HS-5 (cell line): ENCODE measurements at regions not wholly inside any gene's neighbourhood (a gene's known extent, or its start where the extent isn't known, plus 50 kb on each side); places are given as distances from the start of the nearest gene placed in this dataset.
"Not testable (repeated sequence)": the region's sequence is repeated elsewhere in the genome, so short reads cannot be mapped to it uniquely, and the experiment has no call there.

Experiments
- DNase-seq: peaks from one replicate; pipeline ENCODE4 v3.0.0-alpha.2; 2012; ENCODE audit warnings: low read depth

DNA sequence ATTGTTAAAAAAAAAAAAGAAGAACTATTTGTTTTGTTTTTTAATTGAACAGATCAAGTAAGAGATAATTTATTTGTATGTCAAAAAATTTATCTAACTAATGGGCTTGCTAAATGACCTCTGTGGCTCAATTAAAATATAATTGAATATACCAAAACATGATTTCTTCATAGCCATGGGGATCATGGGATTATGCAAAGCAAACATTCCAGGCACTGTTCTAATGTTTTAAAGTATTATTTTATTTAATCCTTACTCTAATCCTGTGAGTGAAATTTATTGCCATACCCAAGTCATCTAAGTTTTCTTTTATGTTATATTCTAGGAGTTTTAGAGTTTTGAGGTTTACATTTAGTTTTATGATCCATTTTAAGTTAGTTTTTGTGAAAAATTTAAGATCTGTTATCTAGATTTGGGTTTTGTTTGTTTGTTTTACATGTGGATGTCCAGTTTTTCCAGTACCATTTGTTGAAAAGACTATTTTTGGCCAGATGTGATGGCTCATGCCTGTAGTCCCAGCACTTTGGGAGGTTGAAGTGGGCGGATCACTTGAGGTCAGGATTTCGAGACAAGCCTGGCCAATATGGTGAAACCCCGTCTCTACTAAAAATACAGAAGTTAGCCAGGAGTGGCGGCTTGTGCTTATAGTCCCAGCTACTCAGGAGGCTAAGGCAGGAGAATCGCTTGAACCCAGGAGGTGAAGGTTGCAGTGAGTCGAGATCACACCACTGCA, 52.3 kb upstream of the CNOT10 start:
- DNase-seq, result no peak

DNA sequence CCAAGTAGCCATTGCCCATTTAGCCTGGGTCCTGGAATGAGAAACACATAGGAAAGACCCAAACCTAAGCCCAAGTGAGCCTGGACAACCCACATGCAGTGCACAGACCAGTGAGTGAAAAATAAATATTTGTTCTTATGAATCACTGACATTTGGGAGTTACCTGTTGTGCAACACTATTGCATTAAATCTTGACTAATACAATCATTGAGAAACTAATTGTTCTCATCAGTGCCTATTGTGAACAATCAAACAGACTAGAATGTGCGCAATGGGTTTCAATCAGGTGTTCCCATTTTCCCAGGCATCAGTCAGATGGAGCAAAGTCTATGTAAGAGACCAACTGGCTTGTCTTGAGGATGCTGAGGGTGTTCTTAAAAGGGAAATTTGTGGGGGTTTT, 54.7 kb upstream of the CNOT10 start:
- DNase-seq, result peak; percentile 2

DNA sequence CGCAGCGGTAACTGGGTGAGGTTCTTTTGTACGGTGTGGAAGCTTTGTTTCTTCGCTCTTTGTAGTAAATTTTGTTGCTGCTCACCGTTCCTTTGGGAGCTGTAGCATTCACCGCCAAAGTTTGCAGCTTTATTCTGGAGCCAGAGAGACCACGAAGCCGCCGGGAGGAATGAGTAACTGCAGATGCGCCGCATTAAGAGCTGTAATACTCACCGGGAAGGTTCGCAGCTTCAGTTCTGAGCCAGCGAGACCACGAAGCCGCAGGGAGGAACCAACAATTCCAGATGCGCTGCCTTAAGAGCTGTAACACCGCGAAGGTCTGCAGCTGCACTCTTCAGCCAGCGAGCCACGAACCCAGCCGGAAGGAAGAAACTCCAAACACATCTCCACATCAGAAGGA, 56.0 kb upstream of the DYNC1LI1 start:
- no peak for DNase-seq

DNA sequence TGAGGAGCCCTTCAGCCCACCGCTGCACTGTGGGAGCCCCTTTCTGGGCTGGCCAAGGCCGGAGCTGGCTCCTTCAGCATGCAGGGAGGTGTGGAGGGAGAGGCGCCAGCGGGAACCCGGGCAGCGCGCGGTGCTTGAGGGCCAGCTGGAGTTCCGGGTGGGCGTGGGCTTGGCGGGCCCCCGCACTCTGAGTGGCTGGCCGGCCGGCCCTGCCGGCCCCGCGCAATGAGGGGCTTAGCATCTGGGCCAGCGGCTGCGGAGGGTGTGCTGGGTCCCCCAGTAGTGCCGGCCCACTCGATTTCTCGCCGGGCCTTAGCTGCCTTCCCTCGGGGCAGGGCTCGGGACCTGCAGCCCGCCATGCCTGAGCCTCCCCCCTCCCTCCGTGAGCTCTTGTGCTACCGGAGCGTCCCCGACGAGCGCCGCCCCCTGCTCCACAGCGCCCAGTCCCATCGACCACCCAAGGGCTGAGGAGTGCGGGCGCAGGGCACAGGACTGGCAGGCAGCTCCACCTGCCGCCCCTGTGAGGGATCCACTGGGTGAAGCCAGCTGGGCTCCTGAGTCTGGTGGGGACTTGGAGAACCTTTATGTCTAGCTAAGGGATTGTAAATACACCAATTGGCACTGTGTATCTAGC, 55.0 kb upstream of the DYNC1LI1 start:
- DNase-seq, result not testable (repeated sequence)

DNA sequence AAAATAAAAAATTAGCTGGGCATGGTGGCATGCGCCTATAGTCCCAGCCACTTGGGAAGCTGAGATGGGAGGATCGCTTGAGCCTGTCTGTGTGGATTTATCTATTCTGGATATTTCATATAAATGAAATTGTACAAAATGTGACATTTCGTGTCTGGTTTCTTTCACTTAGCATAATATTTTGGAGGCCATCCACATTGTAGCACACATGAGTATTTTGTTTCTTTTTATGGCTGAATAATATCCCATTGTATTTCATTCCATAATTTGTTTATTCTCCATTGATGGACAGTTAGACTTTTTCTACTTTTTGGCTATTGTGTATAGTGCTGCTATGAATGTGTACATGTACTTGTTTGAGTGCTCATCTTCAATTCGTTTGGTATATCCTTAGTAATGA, 52.9 kb upstream of the DYNC1LI1 start:
- no peak for DNase-seq

DNA sequence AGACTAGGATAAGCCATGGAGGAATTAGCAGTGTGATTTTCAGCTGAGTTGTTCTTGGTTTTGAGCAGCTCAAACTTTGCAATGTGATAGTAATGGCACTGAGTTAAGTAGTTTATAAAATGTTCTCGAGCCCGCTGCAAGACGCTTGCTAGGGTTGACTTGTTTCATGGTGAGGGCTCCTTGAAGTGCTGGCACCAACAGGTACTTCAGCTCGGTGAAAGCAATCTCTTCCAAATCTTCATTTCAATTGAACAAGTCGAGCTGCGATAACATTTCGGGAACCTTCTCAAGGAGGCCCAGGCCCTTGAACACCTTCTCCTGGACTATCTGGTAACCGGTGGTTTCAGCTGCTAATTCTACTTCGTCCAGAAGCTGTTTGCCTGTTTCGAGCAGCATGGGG, 50.8 kb upstream of the DYNC1LI1 start:
- DNase-seq, result no peak

DNA sequence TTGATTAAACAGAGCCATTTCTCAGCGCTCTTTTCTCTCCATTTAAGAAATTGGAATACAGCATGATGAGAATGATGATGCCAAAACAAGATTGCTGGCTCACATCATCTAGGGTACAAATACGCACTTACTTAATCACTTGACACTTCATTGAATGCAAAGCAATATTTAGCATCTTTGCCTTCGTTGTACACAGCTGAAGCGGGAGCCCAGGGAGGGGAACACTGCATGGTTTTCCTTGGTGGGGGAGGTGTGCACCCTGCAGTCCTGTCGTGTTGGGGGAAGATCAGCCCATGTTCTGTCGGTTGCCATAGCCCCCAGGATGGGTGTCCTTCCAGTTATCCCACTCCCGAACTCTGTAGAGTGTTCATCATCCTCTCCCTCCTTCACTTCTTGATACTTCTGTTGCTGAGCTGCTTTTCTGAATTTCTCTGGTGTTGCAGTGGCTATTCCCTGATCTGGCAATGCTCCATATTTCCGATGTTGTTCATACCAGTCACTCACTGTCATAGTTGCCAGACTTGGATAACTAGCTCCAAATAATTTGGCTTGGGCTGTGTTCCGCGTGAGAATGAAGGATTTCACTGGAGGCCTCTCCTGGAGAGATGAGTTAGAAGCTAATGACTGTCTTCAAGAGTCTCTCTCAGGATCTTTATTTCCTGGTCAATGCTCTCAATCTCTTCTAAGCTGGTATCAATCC, 50.1 kb upstream of the DYNC1LI1 start:
- no peak for DNase-seq
